ENCODE measurements at regions not wholly inside any gene's neighbourhood (a gene's known extent, or its start where the extent isn't known, plus 50 kb on each side); places are given as distances from the start of the nearest gene placed in this dataset.
A peak's percentile ranks its signal among the peaks of the same experiment; 100 is the strongest.

- peaks cover 4% of the 10 kb centered on the region for H3K36me3 Mint-ChIP-seq (ENCODE audit: low read depth)
Measured at GRCh38 chr11:110011595-110011994, 81.6 kb upstream of the ZC3H12C start.

DNA sequence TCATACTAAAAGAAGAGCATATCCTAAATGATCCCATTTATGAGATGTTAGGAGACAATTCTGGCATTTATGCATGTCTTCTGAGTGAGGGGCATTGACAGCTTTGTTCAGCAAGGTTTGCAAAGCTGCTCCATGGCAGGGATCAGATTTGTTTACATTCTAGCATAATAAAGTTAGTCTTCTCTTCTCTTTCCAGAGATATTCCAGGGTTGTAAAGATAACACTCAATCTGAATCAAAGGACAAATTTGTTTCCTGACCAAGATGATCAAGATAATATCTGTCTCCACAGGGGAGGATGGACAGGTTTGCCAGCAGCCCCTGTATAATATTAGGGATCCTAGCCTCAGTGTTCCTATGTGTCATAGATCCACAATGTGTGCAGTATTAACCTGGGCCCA lies 77.5 kb upstream of the ZC3H12C start:
- Mint-ChIP-seq H3K4me1 (ENCODE audit: low read depth) (no peaks in the 10 kb centered on the region), H3K4me3 (ENCODE audit: unreplicated experiment) (no peak overlapping the region), H3K27ac (ENCODE audit: unreplicated experiment) (no peak overlapping the region), H3K9me3 (ENCODE audit: low read depth) (peaks cover 17% of the 10 kb centered on the region), H3K27me3 (ENCODE audit: low read depth) (no peaks in the 10 kb centered on the region), H3K36me3 (ENCODE audit: low read depth) (peaks cover 4% of the 10 kb centered on the region)
- DNase-seq (ENCODE audit: low spot score), result no peak
- TF ChIP-seq, protein P1, sequence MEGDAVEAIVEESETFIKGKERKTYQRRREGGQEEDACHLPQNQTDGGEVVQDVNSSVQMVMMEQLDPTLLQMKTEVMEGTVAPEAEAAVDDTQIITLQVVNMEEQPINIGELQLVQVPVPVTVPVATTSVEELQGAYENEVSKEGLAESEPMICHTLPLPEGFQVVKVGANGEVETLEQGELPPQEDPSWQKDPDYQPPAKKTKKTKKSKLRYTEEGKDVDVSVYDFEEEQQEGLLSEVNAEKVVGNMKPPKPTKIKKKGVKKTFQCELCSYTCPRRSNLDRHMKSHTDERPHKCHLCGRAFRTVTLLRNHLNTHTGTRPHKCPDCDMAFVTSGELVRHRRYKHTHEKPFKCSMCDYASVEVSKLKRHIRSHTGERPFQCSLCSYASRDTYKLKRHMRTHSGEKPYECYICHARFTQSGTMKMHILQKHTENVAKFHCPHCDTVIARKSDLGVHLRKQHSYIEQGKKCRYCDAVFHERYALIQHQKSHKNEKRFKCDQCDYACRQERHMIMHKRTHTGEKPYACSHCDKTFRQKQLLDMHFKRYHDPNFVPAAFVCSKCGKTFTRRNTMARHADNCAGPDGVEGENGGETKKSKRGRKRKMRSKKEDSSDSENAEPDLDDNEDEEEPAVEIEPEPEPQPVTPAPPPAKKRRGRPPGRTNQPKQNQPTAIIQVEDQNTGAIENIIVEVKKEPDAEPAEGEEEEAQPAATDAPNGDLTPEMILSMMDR (IDR thresholded peaks at IDR 0.05), result no peak

More at GRCh38 chr11:110011595-110011994, 81.6 kb upstream of the ZC3H12C start:
- Mint-ChIP-seq H3K9me3 (ENCODE audit: low read depth) (peaks cover 22% of the 10 kb centered on the region), H3K4me1 (ENCODE audit: low read depth) (no peaks in the 10 kb centered on the region), H3K4me3 (ENCODE audit: unreplicated experiment) (no peak overlapping the region), H3K27ac (ENCODE audit: unreplicated experiment) (no peak overlapping the region), H3K27me3 (ENCODE audit: low read depth) (no peaks in the 10 kb centered on the region)
- TF ChIP-seq, protein P1 (IDR thresholded peaks at IDR 0.05), result no peak
- DNase-seq (ENCODE audit: low spot score), result no peak

GRCh38 chr11:110019675-110020074 lies 73.5 kb upstream of the ZC3H12C start:
- Mint-ChIP-seq H3K36me3 (ENCODE audit: low read depth) (no peaks in the 10 kb centered on the region), H3K4me1 (ENCODE audit: low read depth) (peaks cover 5% of the 10 kb centered on the region), H3K9me3 (ENCODE audit: low read depth) (no peaks in the 10 kb centered on the region), H3K27me3 (ENCODE audit: low read depth) (no peaks in the 10 kb centered on the region), H3K4me3 (ENCODE audit: unreplicated experiment) (no peak overlapping the region), H3K27ac (ENCODE audit: unreplicated experiment) (no peak overlapping the region)
- TF ChIP-seq, protein P1 (IDR thresholded peaks at IDR 0.05), result no peak
- DNase-seq (ENCODE audit: low spot score), result no peak

- Mint-ChIP-seq H3K27ac (ENCODE audit: unreplicated experiment) (peak overlapping the region; percentile 27), H3K27me3 (ENCODE audit: low read depth) (no peaks in the 10 kb centered on the region)
- TF ChIP-seq, protein P1 (IDR thresholded peaks at IDR 0.05), result no peak
Measured at GRCh38 chr11:110022548-110022947, 70.6 kb upstream of the ZC3H12C start.

DNA sequence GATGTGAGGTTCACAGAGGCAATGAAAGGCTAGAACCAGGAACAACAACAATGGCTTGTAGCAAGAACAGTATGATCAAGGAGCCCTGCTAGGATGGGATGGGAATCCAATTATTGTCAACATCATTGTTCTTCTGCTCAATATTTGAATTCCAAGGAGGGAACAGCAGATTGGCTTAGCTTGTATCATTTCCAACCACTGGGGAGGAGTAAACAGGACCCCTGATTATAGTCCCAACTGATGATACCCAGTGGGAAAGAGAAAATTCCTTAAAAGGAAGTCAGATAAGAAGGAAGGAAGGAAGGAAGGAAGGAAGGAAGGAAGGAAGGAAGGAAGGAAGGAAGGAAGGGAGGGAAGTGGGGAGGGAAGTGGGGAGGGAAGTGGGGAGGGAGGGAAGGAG lies 69.5 kb upstream of the ZC3H12C start:
- Mint-ChIP-seq H3K4me1 (ENCODE audit: low read depth) (peaks cover 5% of the 10 kb centered on the region), H3K27me3 (ENCODE audit: low read depth) (no peaks in the 10 kb centered on the region), H3K36me3 (ENCODE audit: low read depth) (no peaks in the 10 kb centered on the region), H3K4me3 (ENCODE audit: unreplicated experiment) (no peak overlapping the region), H3K27ac (ENCODE audit: unreplicated experiment) (no peak overlapping the region), H3K9me3 (ENCODE audit: low read depth) (no peaks in the 10 kb centered on the region)
- TF ChIP-seq, protein P1 (IDR thresholded peaks at IDR 0.05), result no peak
- no peak for DNase-seq (ENCODE audit: low spot score)

More at GRCh38 chr11:110022548-110022947, 70.6 kb upstream of the ZC3H12C start:
- Mint-ChIP-seq H3K4me1 (ENCODE audit: low read depth) (peaks cover 5% of the 10 kb centered on the region), H3K4me3 (ENCODE audit: unreplicated experiment) (no peak overlapping the region), H3K36me3 (ENCODE audit: low read depth) (no peaks in the 10 kb centered on the region), H3K9me3 (ENCODE audit: low read depth) (no peaks in the 10 kb centered on the region)
- no peak for DNase-seq (ENCODE audit: low spot score)

Measured in chondrocyte (in vitro differentiated cells).